CD4-positive, alpha-beta T cell (primary cell): ENCODE measurements at regions not wholly inside any gene's neighbourhood (a gene's known extent, or its start where the extent isn't known, plus 50 kb on each side); places are given as distances from the start of the nearest gene placed in this dataset.
"Not testable (repeated sequence)": the region's sequence is repeated elsewhere in the genome, so short reads cannot be mapped to it uniquely, and the experiment has no call there.

Source experiments
- ATAC-seq: fragments of 200-7000 bp; cut with Tn5 transposase; one replicate; pipeline ENCODE4 v1.10.0; 2022; ENCODE audit warnings: mild to moderate bottlenecking; ENCODE audit not compliant: poor library complexity
- CTCF ChIA-PET: fragments of 350-600 bp; sonication (Branson Sonifier 250); formaldehyde crosslinking; loops from one replicate; lab custom pipeline; 2021; ENCODE audit warnings: antibody characterized with exemption, inconsistent platforms; lab: Charles Lee
- POLR2A ChIA-PET: fragments of 350-600 bp; sonication (Branson Sonifier 250); formaldehyde crosslinking; loops from one replicate; lab custom pipeline; 2021; ENCODE audit warnings: antibody characterized with exemption, inconsistent platforms; lab: Charles Lee
- DNase-seq, 14 experiments: peaks; one replicate each; pipeline ENCODE4 v3.0.0-alpha.2; 2013 to 2020; ENCODE audit warnings: mixed read lengths in 2 of 14
- H3K27ac ChIP-seq, 2 donors: one replicate each; pipeline versions ENCODE4 v1.5.1 to v1.7.0; 2013; ENCODE audit warnings: low read length in 2 of 2, low read depth in 1 of 2, mild to moderate bottlenecking in 1 of 2
- H3K27me3 ChIP-seq, 2 experiments: 1 replicate in 1 of 2; 2 replicates in 1 of 2; pipeline versions ENCODE4 v1.6.1 to v1.7.0; 2013; ENCODE audit warnings: low read length in 2 of 2, control low read depth in 1 of 2, mild to moderate bottlenecking in 1 of 2, moderate library complexity in 1 of 2; ENCODE audit not compliant: insufficient read depth in 2 of 2, control insufficient read depth in 1 of 2
- H3K36me3 ChIP-seq: one replicate; pipeline ENCODE4 v1.6.1; 2013; ENCODE audit warnings: low read length, control low read depth; ENCODE audit not compliant: insufficient read depth
- H3K4me1 ChIP-seq: one replicate; pipeline ENCODE4 v1.6.1; 2013; ENCODE audit warnings: low read length, control low read depth; ENCODE audit not compliant: insufficient read depth
- H3K4me3 ChIP-seq: one replicate; pipeline ENCODE4 v1.5.1; 2013; ENCODE audit warnings: mild to moderate bottlenecking, low read length, moderate library complexity
- H3K9me3 ChIP-seq, 2 experiments: 1 replicate in 1 of 2; 2 replicates in 1 of 2; pipeline versions ENCODE4 v1.6.1 to v1.7.0; 2013; ENCODE audit warnings: low read length in 2 of 2, mild to moderate bottlenecking in 2 of 2, control low read depth in 1 of 2, moderate library complexity in 1 of 2; ENCODE audit not compliant: control insufficient read depth in 1 of 2, insufficient read depth in 1 of 2
- H3K27ac Mint-ChIP-seq: one replicate; pipeline ENCODE4 v1.8.0; 2020; ENCODE audit warnings: mixed read lengths
- H3K27me3 Mint-ChIP-seq: one replicate; pipeline ENCODE4 v1.8.0; 2021; ENCODE audit warnings: mixed read lengths
- H3K36me3 Mint-ChIP-seq: one replicate; pipeline ENCODE4 v1.8.0; 2021; ENCODE audit warnings: low read depth, mixed read lengths
- H3K4me1 Mint-ChIP-seq: one replicate; pipeline ENCODE4 v1.8.0; 2021; ENCODE audit warnings: low read depth, mixed read lengths
- H3K4me3 Mint-ChIP-seq: one replicate; pipeline ENCODE4 v1.8.0; 2020; ENCODE audit warnings: mild to moderate bottlenecking, mixed read lengths
- H3K9me3 Mint-ChIP-seq: one replicate; pipeline ENCODE4 v1.8.0; 2020; ENCODE audit warnings: mixed read lengths
- intact Hi-C, 2 experiments: fragments of 100-400 bp; cut with DNase I in 1 of 2; cut with micrococcal nuclease in 1 of 2; formaldehyde crosslinking; loops; one replicate each; pipeline versions ENCODE4 v1.15.1 to v1.9.0; 2023 to 2025; cut with DNase I, micrococcal nuclease
- TF ChIP-seq, protein P1 (sequence below): fragments of 200-600 bp; IDR thresholded peaks from one replicate; pipeline ENCODE4 v1.8.0; 2022; ENCODE audit warnings: antibody characterized with exemption, mild to moderate bottlenecking

DNA sequence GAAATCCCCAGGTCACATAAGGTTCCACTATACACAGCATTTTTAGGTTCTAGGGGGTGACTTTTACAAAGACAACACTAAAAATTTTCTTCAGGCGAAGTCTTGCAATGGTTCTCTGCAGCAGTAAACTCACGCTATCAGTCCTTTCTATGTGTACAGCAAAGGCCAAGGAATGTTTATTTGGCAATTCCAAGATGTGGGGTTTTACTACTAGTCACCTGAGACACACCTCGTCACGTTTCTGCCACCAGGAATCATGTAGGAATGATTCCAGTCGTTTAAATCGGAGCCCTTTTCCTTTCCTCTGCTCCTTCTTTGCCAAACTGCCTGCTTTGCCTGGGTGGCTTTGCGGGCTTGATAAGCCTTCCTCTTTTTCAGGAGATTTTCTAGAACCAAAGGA is 75.9 kb upstream of the ENPEP start:
- H3K27me3 Mint-ChIP-seq: peaks cover 5% of the 10 kb centered on the region
- intact Hi-C loops: no loop called here
- Histone ChIP-seq H3K4me3 (no peak overlapping the region), H3K9me3 (no peaks in the 10 kb centered on the region), H3K27ac (no peak overlapping the region), H3K4me1 (no peaks in the 10 kb centered on the region), H3K27me3 (peaks cover 3 to 5% of the 10 kb centered on the region in 2 experiments), H3K36me3 (no peaks in the 10 kb centered on the region)
- CTCF ChIA-PET: no interaction called here
- H3K9me3 Mint-ChIP-seq: no peaks in the 10 kb centered on the region
- no peaks in the 10 kb centered on the region for H3K4me1 Mint-ChIP-seq
- H3K27ac Mint-ChIP-seq: no peak overlapping the region
- DNase-seq (no peak), ATAC-seq (no peak)
- POLR2A ChIA-PET: no interaction called here
- TF ChIP-seq, protein P1, sequence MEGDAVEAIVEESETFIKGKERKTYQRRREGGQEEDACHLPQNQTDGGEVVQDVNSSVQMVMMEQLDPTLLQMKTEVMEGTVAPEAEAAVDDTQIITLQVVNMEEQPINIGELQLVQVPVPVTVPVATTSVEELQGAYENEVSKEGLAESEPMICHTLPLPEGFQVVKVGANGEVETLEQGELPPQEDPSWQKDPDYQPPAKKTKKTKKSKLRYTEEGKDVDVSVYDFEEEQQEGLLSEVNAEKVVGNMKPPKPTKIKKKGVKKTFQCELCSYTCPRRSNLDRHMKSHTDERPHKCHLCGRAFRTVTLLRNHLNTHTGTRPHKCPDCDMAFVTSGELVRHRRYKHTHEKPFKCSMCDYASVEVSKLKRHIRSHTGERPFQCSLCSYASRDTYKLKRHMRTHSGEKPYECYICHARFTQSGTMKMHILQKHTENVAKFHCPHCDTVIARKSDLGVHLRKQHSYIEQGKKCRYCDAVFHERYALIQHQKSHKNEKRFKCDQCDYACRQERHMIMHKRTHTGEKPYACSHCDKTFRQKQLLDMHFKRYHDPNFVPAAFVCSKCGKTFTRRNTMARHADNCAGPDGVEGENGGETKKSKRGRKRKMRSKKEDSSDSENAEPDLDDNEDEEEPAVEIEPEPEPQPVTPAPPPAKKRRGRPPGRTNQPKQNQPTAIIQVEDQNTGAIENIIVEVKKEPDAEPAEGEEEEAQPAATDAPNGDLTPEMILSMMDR: no peak
- H3K4me3 Mint-ChIP-seq: no peak overlapping the region
- H3K36me3 Mint-ChIP-seq: no peaks in the 10 kb centered on the region

DNA sequence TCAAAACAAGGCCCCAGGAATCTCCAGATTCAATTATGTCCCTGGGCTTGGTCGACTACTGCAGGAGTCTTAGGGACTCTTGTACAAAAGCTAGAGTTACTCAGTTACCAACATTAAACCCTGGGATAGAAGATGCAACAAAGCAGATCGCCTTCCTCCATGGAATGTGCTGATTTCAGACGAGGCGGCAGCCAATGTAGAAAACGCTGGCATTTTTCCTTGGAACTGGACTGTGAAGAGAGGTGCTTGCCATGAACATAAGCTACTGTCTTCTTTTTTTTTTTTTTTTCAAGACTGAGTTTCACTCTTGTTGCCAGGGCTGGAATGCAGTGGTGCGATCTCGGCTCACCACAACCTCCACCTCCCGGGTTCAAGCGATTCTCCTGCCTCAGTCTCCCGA is 76.9 kb upstream of the ENPEP start:
- H3K27ac ChIP-seq, H3K9me3 ChIP-seq, intact Hi-C loops, H3K27me3 Mint-ChIP-seq, H3K9me3 Mint-ChIP-seq, H3K4me3 ChIP-seq, H3K27me3 ChIP-seq, POLR2A ChIA-PET, CTCF ChIA-PET, H3K4me1 Mint-ChIP-seq, ATAC-seq, H3K36me3 Mint-ChIP-seq, H3K36me3 ChIP-seq, H3K4me1 ChIP-seq, H3K4me3 Mint-ChIP-seq, DNase-seq, H3K27ac Mint-ChIP-seq: not testable (repeated sequence)

DNA sequence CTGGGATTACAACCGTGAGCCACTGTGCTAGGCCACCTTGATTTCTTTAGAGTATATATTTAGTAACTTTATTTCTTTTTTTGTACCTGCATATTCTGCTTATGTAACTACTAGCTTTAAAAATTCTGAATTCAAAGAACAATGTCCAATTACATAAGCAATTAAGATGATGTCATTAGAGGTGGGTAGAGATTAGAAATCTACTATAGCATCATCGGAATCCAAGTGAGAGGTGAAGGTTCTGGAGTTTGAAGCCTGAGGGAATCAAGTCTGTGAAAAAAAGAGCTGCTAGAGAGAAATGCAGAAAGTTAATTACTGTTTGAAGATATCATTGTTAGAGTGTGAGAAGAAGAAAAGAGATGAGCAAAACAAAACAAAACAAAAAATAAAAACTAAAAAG is 79.0 kb upstream of the ENPEP start:
- Histone ChIP-seq H3K27ac (no peak overlapping the region), H3K36me3 (no peaks in the 10 kb centered on the region), H3K27me3 (peaks cover 0 to 7% of the 10 kb centered on the region in 2 experiments), H3K4me1 (no peaks in the 10 kb centered on the region), H3K9me3 (no peaks in the 10 kb centered on the region), H3K4me3 (no peak overlapping the region)
- DNase-seq (no peak), ATAC-seq (no peak)
- ChIA-PET CTCF (no interaction called here), POLR2A (no interaction called here)
- intact Hi-C loops: no loop called here
- Mint-ChIP-seq H3K4me1 (no peaks in the 10 kb centered on the region), H3K9me3 (no peaks in the 10 kb centered on the region), H3K4me3 (no peak overlapping the region), H3K27ac (no peak overlapping the region), H3K36me3 (no peaks in the 10 kb centered on the region), H3K27me3 (peaks cover 17% of the 10 kb centered on the region)
- TF ChIP-seq, protein P1: no peak

DNA sequence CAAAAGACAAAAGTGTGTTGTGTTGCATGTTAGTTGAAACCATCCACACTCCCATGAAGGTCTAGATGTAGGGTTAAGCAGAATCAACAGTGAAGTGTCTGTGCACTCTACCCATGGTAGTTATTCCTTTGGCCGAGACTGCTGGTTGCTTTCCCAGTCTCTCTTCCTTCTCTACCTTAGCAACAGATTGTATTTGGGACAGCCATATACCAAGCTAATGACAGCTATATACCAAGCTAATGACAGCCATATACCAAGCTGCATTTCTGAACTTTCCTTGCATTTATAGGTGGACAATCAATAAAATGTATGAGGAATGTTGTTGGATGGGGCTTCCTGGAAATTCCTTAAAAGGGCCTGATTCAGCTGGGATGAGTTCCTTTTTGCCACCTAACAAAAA is 80.5 kb upstream of the ENPEP start:
- Mint-ChIP-seq H3K4me3 (no peak overlapping the region), H3K4me1 (no peaks in the 10 kb centered on the region), H3K27me3 (peaks cover 26% of the 10 kb centered on the region), H3K27ac (no peak overlapping the region), H3K36me3 (no peaks in the 10 kb centered on the region), H3K9me3 (no peaks in the 10 kb centered on the region)
- POLR2A ChIA-PET: no interaction called here
- intact Hi-C loops: no loop called here
- Histone ChIP-seq H3K27ac (no peak overlapping the region), H3K9me3 (no peaks in the 10 kb centered on the region), H3K36me3 (no peaks in the 10 kb centered on the region), H3K4me3 (no peak overlapping the region), H3K4me1 (no peaks in the 10 kb centered on the region), H3K27me3 (peaks cover 0 to 10% of the 10 kb centered on the region in 2 experiments)
- TF ChIP-seq, protein P1: no peak
- no peak for ATAC-seq
- CTCF ChIA-PET: no interaction called here
- no peak for DNase-seq
